OCI-LY7 (cell line): ENCODE measurements at regions not wholly inside any gene's neighbourhood (a gene's known extent, or its start where the extent isn't known, plus 50 kb on each side); places are given as distances from the start of the nearest gene placed in this dataset.

Source experiments
- BruUV-seq: library from RNA; stranded (reverse); fragments of 400-500 nt; replicated peaks from 2 replicates; lab custom pipeline; 2021; lab: Mats Ljungman, UMichigan
- CTCF ChIA-PET: fragments of 300-600 bp; sonication (Branson Sonifier 250); formaldehyde crosslinking; loops from one replicate; lab custom pipeline; 2022; ENCODE audit warnings: antibody characterized with exemption; ENCODE audit not compliant: unreplicated experiment; lab: Charles Lee
- POLR2A ChIA-PET: fragments of 300-600 bp; sonication (Branson Sonifier 250); formaldehyde crosslinking; loops from one replicate; lab custom pipeline; 2022; ENCODE audit warnings: antibody characterized with exemption; lab: Charles Lee
- DNase-seq: peaks from one replicate; pipeline ENCODE4 v3.0.0-alpha.2; 2015; ENCODE audit warnings: low spot score
- H2AFZ ChIP-seq: fragments of 200-600 bp; sonication (generic), shearing (Covaris generic); 2 replicates; pipeline ENCODE4 v1.6.1; 2014; ENCODE audit warnings: mild to moderate bottlenecking, antibody characterized with exemption, low read length, moderate library complexity
- H3K27ac ChIP-seq: fragments of 200-600 bp; sonication (generic); 2 replicates; pipeline ENCODE4 v1.5.1; 2014; ENCODE audit warnings: mixed run types, low read depth, mild to moderate bottlenecking, moderate library complexity, low read length, inconsistent platforms; ENCODE audit not compliant: poor library complexity, severe bottlenecking
- H3K36me3 ChIP-seq: fragments of 200-600 bp; sonication (generic); 2 replicates; pipeline ENCODE4 v1.6.1; 2014; ENCODE audit warnings: mild to moderate bottlenecking, antibody characterized with exemption, low read length, moderate library complexity, mixed read lengths; ENCODE audit not compliant: insufficient read depth
- H3K4me1 ChIP-seq: fragments of 200-600 bp; sonication (generic); 2 replicates; pipeline ENCODE4 v1.5.1; 2014; ENCODE audit warnings: mild to moderate bottlenecking, low read length; ENCODE audit not compliant: insufficient read depth, poor library complexity, severe bottlenecking
- H3K4me2 ChIP-seq: fragments of 200-600 bp; sonication (generic); 2 replicates; pipeline ENCODE4 v1.6.1; 2014; ENCODE audit warnings: mild to moderate bottlenecking, low read length
- H3K4me3 ChIP-seq: fragments of 200-600 bp; sonication (generic); 2 replicates; pipeline ENCODE4 v1.5.1; 2014; ENCODE audit warnings: mild to moderate bottlenecking, low read depth, low read length; ENCODE audit not compliant: poor library complexity, severe bottlenecking
- H3K79me2 ChIP-seq: fragments of 200-600 bp; sonication (generic); 2 replicates; pipeline ENCODE4 v1.6.1; 2016; ENCODE audit warnings: low read depth, mild to moderate bottlenecking, low read length, moderate library complexity, mixed read lengths; ENCODE audit not compliant: insufficient read depth
- H3K9me2 ChIP-seq: fragments of 200-600 bp; sonication (generic); 2 replicates; pipeline ENCODE4 v1.6.1; 2016; ENCODE audit warnings: mild to moderate bottlenecking, low read length, mixed read lengths; ENCODE audit not compliant: insufficient read depth
- H3K9me3 ChIP-seq: fragments of 200-600 bp; sonication (generic); 2 replicates; pipeline ENCODE4 v1.6.1; 2014; ENCODE audit warnings: mild to moderate bottlenecking, mixed run types, low read length, mixed read lengths
- H4K20me1 ChIP-seq: fragments of 200-600 bp; sonication (generic); 2 replicates; pipeline ENCODE4 v1.6.1; 2014; ENCODE audit warnings: mild to moderate bottlenecking, antibody characterized with exemption, low read length, moderate library complexity, mixed read lengths; ENCODE audit not compliant: insufficient read depth
- EZH2phosphoT487 ChIP-seq: fragments of 200-600 bp; sonication (generic); IDR thresholded peaks from 2 replicates; pipeline ENCODE4 v1.6.1; 2018; ENCODE audit warnings: low read depth, borderline replicate concordance, mild to moderate bottlenecking, mixed run types, antibody characterized with exemption, low read length, moderate library complexity, mixed read lengths
- intact Hi-C: fragments of 100-400 bp; cut with micrococcal nuclease; formaldehyde crosslinking; loops from one replicate; pipeline ENCODE4 v1.10.0; 2022; ENCODE audit not compliant: unreplicated experiment
- TF ChIP-seq, protein P1 (sequence below): fragments of 200-600 bp; sonication (generic); conservative IDR thresholded peaks from 2 replicates; pipeline ENCODE4 v1.5.1; 2014; ENCODE audit warnings: mild to moderate bottlenecking, antibody characterized with exemption, low read length, moderate library complexity, mixed read lengths

DNA sequence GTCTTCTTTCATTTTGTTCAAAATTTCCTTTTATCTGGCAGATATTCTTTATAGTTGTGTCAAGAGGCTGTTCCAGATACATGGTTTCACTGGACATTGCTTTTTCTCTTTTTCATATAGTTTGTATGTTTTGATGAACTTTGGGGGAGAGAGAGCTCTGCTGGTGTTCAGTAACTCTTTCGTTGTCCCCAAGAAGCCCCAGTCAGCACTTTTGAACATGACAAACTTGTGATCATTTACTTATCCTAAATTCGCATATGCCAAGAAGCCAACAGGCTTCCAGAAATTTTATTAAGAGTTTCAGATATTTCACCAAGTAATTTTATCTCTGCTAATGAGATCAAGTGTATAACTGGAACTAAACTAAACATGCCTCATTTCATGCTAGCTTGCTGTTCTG lies 275.8 kb upstream of the GPC6 start:
- no TSS peak for BruUV-seq
- H3K4me3 ChIP-seq, result no peak overlapping the region
- no peaks in the 10 kb centered on the region for H3K4me1 ChIP-seq
- no peak overlapping the region for H3K27ac ChIP-seq
- no peaks in the 10 kb centered on the region for H3K36me3 ChIP-seq
- H3K4me2 ChIP-seq, result no peak overlapping the region
- TF ChIP-seq, protein P1, sequence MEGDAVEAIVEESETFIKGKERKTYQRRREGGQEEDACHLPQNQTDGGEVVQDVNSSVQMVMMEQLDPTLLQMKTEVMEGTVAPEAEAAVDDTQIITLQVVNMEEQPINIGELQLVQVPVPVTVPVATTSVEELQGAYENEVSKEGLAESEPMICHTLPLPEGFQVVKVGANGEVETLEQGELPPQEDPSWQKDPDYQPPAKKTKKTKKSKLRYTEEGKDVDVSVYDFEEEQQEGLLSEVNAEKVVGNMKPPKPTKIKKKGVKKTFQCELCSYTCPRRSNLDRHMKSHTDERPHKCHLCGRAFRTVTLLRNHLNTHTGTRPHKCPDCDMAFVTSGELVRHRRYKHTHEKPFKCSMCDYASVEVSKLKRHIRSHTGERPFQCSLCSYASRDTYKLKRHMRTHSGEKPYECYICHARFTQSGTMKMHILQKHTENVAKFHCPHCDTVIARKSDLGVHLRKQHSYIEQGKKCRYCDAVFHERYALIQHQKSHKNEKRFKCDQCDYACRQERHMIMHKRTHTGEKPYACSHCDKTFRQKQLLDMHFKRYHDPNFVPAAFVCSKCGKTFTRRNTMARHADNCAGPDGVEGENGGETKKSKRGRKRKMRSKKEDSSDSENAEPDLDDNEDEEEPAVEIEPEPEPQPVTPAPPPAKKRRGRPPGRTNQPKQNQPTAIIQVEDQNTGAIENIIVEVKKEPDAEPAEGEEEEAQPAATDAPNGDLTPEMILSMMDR, result no peak
- TF ChIP-seq EZH2phosphoT487, result no peak
- DNase-seq, result no peak
- H3K9me3 ChIP-seq, result no peaks in the 10 kb centered on the region
- CTCF ChIA-PET, result no interaction called here
- H3K9me2 ChIP-seq, result no peaks in the 10 kb centered on the region
- no peaks in the 10 kb centered on the region for H3K79me2 ChIP-seq
- intact Hi-C loops, result no loop called here
- no peak overlapping the region for H2AFZ ChIP-seq
- H4K20me1 ChIP-seq, result no peaks in the 10 kb centered on the region
- POLR2A ChIA-PET, result no interaction called here

DNA sequence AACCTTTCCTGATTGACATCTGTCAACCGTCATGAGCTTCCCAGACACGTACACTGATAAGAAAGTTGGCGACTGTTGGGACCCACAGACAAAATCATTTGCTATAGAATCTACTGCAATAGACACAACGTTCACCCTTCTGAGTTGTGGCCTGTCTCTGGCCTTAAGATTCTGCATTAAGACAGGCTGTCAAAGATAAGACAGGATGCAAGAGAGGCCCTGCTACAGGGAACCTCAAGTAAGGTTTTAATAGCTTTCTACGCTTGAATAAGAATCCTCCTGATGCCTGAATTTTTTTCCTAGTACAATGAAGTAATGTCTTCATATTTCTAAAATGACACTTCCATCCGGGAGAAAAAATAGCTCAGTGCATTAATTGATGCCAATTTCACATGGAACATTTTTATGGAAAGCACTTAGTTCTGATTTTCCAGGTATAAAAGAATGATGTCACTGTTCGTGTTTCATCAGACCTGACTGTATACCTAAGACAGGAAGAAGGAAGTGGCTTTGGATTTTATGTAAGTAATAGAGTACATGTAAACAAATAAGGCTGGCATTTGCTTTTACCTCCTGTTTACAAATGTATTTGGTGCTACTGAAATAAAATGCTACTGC lies 275.2 kb upstream of the GPC6 start:
- Histone ChIP-seq H3K9me3 (no peaks in the 10 kb centered on the region), H3K4me3 (no peak overlapping the region), H2AFZ (no peak overlapping the region), H4K20me1 (no peaks in the 10 kb centered on the region), H3K27ac (no peak overlapping the region), H3K4me2 (no peak overlapping the region), H3K9me2 (no peaks in the 10 kb centered on the region), H3K36me3 (no peaks in the 10 kb centered on the region), H3K4me1 (no peaks in the 10 kb centered on the region), H3K79me2 (no peaks in the 10 kb centered on the region)
- intact Hi-C loops, result no loop called here
- no peak for TF ChIP-seq EZH2phosphoT487
- TF ChIP-seq, protein P1, result no peak
- CTCF ChIA-PET, result no interaction called here
- POLR2A ChIA-PET, result no interaction called here
- no peak for DNase-seq
- no TSS peak for BruUV-seq

DNA sequence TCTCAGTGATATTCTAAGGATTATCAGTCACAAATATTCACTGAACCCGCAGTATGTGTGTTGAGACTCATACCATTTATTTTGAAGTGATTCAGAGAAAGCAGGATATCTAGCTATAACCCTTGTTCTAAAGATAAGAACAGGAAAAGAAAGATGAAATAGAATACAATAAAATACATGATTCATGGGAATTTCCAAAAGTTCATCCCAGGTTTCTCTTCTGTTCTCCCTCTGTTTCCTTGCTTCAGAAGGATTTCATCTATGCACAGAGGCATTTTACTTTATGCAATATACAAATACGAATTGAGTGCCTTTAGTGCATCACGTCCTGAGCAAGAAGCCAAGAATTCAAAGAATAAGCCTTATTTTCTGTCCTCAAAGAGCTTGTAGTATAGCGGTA lies 274.4 kb upstream of the GPC6 start:
- H4K20me1 ChIP-seq, result no peaks in the 10 kb centered on the region
- POLR2A ChIA-PET, result no interaction called here
- H2AFZ ChIP-seq, result no peak overlapping the region
- H3K79me2 ChIP-seq, result no peaks in the 10 kb centered on the region
- no peak overlapping the region for H3K27ac ChIP-seq
- intact Hi-C loops, result no loop called here
- no peaks in the 10 kb centered on the region for H3K9me2 ChIP-seq
- no peak for DNase-seq
- no peaks in the 10 kb centered on the region for H3K9me3 ChIP-seq
- no peak overlapping the region for H3K4me3 ChIP-seq
- no peak overlapping the region for H3K4me2 ChIP-seq
- no TSS peak for BruUV-seq
- CTCF ChIA-PET, result no interaction called here
- H3K36me3 ChIP-seq, result no peaks in the 10 kb centered on the region
- no peaks in the 10 kb centered on the region for H3K4me1 ChIP-seq
- TF ChIP-seq, protein P1, result no peak
- TF ChIP-seq EZH2phosphoT487, result no peak
